GM21723 (cell line): ENCODE measurements at regions not wholly inside any gene's neighbourhood (a gene's known extent, or its start where the extent isn't known, plus 50 kb on each side); places are given as distances from the start of the nearest gene placed in this dataset.
"Not testable (repeated sequence)": the region's sequence is repeated elsewhere in the genome, so short reads cannot be mapped to it uniquely, and the experiment has no call there.

Source experiments
- ATAC-seq: cut with Tn5 transposase; IDR thresholded peaks from one replicate; pipeline ENCODE4 v1.9.1; 2021; ENCODE audit warnings: mild to moderate bottlenecking, moderate library complexity; ENCODE audit not compliant: unreplicated experiment

DNA sequence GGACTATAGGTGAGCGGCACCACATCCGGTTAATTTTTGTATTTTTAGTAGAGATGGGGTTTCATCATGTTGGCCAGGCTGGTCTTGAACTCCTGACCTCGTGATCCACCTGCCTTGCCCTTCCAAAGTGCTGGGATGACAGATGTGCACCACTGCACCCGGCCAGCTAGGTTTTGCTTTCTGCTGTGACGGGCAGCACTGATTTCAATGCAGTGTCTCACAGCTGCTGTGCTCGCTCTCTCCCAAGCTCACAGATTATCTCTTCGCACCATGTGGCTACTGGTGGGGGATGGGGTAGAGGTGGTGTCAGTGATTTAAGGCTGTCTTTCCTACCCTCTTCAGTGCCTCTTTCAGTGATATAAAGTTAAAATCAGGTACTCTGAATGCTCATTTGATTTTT is 909.1 kb downstream of the TRHDE start:
- no peak for ATAC-seq

GRCh38 chr12:73185403-73185802 is 913.2 kb downstream of the TRHDE start:
- no peak for ATAC-seq

- ATAC-seq: no peak
These were observed 914.1 kb downstream of the TRHDE start for GRCh38 chr12:73186272-73186671.

DNA sequence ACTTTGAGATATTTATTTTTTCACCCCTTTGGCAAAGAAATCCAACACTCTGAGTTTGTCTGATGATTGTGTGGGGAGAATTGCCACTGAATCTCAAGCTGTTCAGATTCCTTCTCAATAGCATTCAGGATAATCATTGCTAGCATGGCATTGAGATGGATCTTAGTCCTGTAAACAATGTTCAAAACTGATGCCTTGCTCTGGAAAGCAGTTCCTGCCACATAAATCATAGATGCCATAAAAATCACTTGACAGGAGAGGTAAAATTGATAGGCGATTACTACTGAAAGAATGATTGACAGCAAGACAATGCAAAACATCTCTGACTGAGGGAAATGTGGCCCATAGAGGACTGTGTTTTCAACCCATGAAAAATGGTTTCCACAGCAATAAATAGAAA is 915.6 kb downstream of the TRHDE start:
- no peak for ATAC-seq

DNA sequence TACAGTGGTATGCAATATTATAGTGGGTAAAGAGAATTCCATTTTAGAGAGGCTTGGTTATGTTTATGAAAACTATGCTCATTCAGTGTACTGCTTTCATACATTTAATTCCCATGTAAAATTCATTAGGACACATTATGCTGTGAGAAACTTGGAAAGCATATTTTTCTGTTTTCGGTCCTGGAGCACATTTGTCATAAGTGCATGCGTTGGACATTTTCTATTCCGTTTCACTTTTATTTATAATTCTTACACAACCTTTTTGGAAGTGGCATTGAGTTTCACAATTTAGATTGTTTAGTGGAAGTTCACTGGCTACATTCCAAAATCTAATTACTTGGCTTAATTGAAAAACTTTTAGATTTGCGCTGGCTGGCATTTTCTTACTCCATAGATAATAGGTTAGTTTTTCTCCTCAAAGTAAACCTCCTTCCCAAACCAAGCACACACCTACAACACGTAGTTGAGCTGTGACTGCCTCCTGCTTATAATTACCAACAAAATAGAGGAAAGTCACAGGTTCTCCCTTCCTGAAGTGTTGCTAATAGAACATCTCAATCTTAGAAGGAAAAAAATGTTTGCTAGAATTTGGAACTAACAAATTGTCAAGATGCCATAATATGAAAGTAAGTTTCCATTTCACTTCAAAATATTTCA is 938.5 kb downstream of the TRHDE start:
- no peak for ATAC-seq

- ATAC-seq: no peak
These were observed 948.8 kb downstream of the TRHDE start for GRCh38 chr12:73220951-73221350.

DNA sequence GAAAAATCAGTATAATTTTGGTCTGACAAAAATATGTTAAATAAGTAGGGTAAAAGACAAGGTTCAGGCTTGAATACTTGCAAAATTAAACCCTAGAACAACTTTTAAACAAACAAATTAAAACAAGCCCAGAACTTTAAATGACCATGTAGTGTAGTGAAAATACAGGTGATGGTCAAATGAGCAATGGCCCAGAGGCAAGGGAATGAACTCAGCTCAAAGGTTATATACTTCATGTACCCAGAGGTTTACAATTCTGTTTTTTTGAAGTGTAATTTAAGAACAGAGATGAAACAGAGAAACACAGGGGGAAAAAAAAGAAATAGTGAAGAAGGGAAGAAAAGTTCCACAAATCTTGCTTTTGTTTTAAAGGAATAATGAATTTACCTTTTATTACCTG is 949.2 kb downstream of the TRHDE start:
- ATAC-seq: no peak

DNA sequence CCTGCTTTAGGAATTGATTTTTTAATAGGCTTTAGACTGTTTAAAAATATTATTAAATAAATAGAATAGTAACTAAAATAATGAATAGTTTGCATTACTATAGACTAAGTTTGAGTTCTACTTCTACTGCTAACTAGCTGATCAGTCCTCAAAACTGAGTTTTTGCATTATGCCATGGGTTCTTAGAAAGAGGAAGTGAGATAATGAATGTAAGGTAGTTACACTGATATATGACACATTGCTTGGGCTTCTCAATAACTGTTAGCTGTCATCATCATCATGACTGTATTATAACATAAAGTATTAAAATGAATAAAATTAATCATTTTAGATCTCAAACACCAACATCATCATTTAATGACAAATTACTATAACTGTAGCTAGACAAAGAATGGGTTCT is 949.7 kb downstream of the TRHDE start:
- ATAC-seq: no peak

DNA sequence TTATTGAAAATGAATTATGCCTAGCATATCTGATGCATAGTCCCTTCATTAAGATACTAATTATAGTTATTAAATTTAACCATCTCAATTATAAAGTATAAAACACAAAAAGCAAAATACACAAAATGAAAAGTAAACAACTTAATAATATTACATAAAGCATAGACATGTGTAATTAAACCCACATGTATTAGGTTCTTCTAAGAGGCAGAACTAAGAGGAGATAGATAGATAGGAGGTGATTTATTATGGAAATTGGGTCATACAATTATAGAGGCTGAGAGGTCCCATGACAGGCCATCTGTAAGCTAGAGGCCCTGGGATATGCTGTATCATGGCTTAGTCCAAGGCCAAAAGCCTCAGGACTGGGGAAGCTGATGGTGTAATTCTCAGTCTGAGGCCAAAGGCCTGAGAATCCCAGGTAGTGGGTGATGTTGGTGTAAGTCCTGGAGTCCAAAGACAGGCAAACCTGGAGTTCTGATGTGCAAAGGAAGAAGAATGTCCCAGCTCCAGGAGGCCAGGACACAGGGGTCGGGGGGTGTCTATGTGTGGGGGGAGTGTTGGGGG is 953.3 kb downstream of the TRHDE start:
- ATAC-seq: no peak

DNA sequence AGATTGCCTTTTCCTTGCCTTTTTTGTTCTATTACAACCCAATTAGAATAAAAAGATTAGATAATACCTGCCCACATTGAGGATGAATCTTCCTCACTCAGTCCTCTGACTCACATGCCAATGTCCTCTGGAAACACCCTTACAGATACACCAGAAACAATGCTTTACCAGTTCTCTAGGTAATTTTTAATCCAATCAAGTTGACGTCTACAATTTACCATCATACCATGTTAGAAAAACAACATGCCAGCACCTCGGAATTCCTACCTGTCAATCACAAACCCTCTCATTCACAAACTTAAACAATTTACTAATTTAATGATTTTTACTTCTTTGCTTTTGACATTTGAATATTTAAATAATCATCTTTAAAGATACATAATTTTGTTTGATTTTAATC is 953.8 kb downstream of the TRHDE start:
- no peak for ATAC-seq

GRCh38 chr12:73226593-73226992 is 954.4 kb downstream of the TRHDE start:
- ATAC-seq: no peak

DNA sequence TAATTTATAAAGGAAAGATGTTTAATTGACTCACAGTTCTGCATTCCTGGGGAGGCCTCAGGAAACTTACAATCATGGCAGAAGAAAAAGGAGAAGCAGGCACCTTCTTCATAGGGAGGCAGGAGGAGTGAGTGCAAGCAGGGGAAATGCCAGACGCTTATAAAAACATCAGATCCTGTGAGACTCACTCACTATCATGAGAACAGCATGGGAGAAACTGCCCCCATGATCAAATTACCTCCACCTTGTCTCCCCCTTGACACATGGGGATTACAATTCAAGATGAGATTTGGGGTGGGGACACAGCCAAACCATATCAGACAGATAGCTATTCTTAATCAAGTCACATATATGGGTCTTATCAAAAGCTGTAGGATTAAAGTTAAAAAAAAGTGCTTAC is 956.7 kb downstream of the TRHDE start:
- not testable (repeated sequence) for ATAC-seq

GRCh38 chr12:73235387-73235786 is 963.2 kb downstream of the TRHDE start:
- no peak for ATAC-seq

- no peak for ATAC-seq
These were observed 967.9 kb downstream of the TRHDE start for GRCh38 chr12:73240110-73240509.

DNA sequence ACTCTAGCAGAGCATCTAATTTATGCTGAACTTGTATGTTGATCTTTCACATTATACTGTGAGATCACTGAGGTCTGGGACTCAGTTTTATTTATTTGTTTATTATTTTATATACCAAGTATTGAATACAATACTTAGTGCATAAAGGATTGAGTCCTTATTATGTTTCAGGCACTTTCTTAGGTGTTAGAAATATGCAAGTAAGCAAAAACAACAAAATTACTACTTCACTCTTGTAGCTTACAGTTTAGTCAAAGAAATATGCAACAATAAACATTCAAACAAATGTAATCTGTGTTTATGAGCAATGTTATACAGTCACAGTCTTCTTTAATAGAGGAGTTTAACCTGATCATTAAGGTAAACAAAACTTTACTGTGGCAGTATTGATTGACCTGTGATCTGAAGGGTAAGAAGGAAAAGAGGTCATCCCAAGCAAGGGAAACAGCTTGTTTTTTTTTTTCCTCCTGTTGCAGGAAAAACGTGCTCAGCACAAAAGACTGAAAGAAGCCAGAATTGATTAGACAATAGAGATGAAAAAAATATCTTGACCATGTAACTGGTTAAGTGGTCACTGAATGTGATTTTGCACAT is 990.7 kb downstream of the TRHDE start:
- ATAC-seq: no peak

- ATAC-seq: no peak
These were observed 994.0 kb downstream of the TRHDE start for GRCh38 chr12:73266206-73266605.

- no peak for ATAC-seq
These were observed 1002.8 kb downstream of the TRHDE start for GRCh38 chr12:73274976-73275375.

DNA sequence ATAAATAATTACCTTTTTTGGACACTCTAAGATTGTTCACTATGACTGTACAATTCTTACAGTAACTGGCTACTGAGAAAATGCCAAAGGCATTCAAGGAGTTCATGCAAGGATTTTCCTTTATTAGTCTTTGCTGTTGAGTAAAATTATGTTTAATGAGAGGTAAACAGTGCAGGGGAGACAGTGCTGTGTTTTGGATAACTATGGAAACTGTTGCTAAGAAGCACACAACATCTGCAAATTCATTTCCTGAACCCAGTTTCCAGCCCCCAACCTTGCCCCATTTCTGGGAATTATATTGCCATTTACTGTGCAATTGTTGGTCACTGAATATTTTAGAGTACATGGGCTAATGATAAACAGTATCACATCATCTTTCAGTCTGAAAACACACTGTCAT is 1005.8 kb downstream of the TRHDE start:
- no peak for ATAC-seq

GRCh38 chr12:73301530-73301929 is 1029.4 kb downstream of the TRHDE start:
- ATAC-seq: no peak

GRCh38 chr12:73307260-73307659 is 1035.1 kb downstream of the TRHDE start:
- no peak for ATAC-seq

DNA sequence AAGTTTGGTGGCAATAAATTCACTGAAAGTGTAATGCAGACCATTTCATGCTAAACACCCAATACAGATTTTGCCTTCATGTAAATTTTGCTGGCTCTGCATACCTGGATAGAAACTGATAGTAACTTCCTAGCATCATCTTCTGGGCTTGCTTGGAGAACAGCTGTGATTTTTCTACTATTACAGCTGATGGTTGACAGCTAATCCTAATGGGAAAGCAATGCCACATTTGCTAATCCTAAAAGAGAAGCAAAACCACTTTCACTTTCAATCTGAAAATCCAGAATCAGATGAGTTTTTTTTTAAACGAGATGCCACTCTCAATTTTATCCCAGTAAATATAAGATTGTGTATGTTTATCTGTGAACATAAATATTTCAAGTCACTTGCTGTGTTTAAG is 1035.9 kb downstream of the TRHDE start:
- no peak for ATAC-seq

DNA sequence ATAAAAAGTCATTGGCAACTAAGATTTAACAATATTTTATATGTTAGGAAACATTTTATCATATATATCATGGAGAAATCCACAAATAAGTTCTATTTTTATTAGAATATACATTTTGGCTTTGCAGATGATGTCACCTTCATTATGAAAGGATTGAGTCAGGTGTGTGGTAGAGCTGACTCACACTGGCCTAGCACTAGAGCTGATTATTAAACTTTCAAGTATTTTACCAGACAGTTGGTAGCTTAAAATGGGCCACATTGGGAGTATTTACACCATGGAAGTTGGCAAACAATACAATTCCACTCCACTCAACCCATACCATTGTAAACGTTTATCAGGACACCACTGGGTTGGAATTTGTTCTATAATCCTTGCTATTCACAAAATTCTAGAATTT is 1036.6 kb downstream of the TRHDE start:
- no peak for ATAC-seq

DNA sequence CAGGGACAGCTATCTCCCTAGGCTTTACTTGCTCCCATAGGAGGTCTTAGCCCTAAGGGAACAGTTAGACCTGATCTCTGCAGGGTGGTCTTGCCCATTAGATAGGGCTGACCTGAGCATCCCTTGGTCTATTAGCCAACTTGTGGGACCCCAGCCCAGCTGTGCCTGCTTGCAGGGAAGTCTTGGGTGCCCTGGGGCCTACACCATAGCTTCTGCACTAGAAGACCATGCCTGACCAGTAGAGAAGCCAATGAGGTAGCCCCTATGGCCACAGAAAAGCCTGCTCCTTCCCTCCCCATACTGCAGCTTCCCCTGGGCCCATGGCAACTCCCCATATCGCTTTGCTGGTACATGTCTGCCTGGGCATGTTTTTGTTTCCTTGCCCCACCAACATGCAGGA is 1049.1 kb downstream of the TRHDE start:
- no peak for ATAC-seq
